ENCODE measurements at regions not wholly inside any gene's neighbourhood (a gene's known extent, or its start where the extent isn't known, plus 50 kb on each side); places are given as distances from the start of the nearest gene placed in this dataset.

DNA sequence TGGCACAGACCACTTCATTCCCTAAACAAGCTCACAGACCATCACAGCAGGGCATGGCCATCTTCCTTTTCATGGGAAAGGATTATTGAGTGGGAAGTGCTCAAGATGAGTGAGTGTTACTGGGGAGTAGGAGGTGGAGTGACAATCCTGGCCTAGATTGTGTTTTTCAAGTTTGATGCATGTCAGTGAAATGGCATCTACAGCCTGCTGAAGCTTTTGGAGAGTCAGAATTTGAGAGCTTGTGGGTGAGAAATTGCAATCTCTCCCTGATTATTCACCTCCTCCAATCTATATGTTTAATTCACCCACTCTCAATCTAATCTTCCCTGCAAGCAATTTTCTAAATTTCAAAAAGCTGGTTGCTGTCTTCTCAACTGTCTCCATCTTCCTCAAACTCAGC lies 156.1 kb upstream of the G2E3 start:
- TF ChIP-seq, protein P1, sequence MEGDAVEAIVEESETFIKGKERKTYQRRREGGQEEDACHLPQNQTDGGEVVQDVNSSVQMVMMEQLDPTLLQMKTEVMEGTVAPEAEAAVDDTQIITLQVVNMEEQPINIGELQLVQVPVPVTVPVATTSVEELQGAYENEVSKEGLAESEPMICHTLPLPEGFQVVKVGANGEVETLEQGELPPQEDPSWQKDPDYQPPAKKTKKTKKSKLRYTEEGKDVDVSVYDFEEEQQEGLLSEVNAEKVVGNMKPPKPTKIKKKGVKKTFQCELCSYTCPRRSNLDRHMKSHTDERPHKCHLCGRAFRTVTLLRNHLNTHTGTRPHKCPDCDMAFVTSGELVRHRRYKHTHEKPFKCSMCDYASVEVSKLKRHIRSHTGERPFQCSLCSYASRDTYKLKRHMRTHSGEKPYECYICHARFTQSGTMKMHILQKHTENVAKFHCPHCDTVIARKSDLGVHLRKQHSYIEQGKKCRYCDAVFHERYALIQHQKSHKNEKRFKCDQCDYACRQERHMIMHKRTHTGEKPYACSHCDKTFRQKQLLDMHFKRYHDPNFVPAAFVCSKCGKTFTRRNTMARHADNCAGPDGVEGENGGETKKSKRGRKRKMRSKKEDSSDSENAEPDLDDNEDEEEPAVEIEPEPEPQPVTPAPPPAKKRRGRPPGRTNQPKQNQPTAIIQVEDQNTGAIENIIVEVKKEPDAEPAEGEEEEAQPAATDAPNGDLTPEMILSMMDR (conservative IDR thresholded peaks at IDR 0.05 in 1 of 2, IDR thresholded peaks at IDR 0.05 in 1 of 2; ENCODE audit: low read depth in 1 of 2, low read length in 2 of 2) = no peak
- TF ChIP-seq EZH2 (IDR thresholded peaks at IDR 0.05; ENCODE audit: low read length, missing control alignments) = no peak
